ENCODE measurements at regions not wholly inside any gene's neighbourhood (a gene's known extent, or its start where the extent isn't known, plus 50 kb on each side); places are given as distances from the start of the nearest gene placed in this dataset.

DNA sequence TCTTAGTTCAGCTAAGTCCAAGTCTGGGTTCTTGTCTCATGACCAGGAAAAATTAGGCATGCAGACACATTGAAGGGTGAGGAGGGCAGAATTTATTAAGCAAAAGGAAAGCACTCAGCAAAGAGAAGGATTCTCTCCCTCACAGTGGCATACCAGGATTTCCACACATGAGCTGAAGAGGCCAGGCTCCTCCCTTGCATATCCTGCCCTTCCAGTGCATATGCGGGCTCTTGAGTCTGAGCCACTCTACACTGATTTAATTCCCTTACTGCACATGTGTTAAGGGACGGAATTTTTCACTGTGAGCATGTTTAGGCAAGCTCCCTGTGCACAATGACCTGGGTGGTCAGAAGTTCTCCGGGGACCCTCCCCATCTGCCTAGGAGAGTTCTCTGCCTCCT lies 652.7 kb upstream of the POM121L12 start:
- TF ChIP-seq, protein P1, sequence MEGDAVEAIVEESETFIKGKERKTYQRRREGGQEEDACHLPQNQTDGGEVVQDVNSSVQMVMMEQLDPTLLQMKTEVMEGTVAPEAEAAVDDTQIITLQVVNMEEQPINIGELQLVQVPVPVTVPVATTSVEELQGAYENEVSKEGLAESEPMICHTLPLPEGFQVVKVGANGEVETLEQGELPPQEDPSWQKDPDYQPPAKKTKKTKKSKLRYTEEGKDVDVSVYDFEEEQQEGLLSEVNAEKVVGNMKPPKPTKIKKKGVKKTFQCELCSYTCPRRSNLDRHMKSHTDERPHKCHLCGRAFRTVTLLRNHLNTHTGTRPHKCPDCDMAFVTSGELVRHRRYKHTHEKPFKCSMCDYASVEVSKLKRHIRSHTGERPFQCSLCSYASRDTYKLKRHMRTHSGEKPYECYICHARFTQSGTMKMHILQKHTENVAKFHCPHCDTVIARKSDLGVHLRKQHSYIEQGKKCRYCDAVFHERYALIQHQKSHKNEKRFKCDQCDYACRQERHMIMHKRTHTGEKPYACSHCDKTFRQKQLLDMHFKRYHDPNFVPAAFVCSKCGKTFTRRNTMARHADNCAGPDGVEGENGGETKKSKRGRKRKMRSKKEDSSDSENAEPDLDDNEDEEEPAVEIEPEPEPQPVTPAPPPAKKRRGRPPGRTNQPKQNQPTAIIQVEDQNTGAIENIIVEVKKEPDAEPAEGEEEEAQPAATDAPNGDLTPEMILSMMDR (IDR thresholded peaks at IDR 0.05), result no peak
- TF ChIP-seq EP300 (IDR thresholded peaks at IDR 0.05) (no peak), POLR2A (IDR thresholded peaks at IDR 0.05) (no peak)
